Transverse colon (tissue), 4 donors: ENCODE measurements at regions not wholly inside any gene's neighbourhood (a gene's known extent, or its start where the extent isn't known, plus 50 kb on each side); places are given as distances from the start of the nearest gene placed in this dataset.

Experiments used
- DNase-seq: peaks from one replicate; pipeline ENCODE4 v3.0.0-alpha.2; 2019
- H3K27ac ChIP-seq, 4 donors: fragments of 200-600 bp; sonication (generic); 2 replicates each; pipeline ENCODE4 v1.5.1; 2016 to 2018; ENCODE audit warnings: inconsistent platforms in 4 of 4
- H3K27me3 ChIP-seq: fragments of 200-600 bp; sonication (generic); 2 replicates; pipeline ENCODE4 v1.5.1; 2017; ENCODE audit warnings: inconsistent platforms
- H3K36me3 ChIP-seq, 4 donors: fragments of 200-600 bp; sonication (generic); 2 replicates each; pipeline ENCODE4 v1.5.1; 2017 to 2019; ENCODE audit warnings: inconsistent platforms in 4 of 4
- H3K4me1 ChIP-seq, 4 donors: fragments of 200-600 bp; sonication (generic); 2 replicates each; pipeline ENCODE4 v1.5.1; 2017 to 2020; ENCODE audit warnings: inconsistent platforms in 4 of 4
- H3K4me3 ChIP-seq, 4 donors: fragments of 200-600 bp; sonication (generic); 1 replicate in 1 of 4; 2 replicates in 3 of 4; pipeline versions ENCODE4 v1.5.1 to v1.6.1; 2017 to 2019; ENCODE audit warnings: inconsistent platforms in 4 of 4
- H3K9me3 ChIP-seq, 2 donors: fragments of 200-600 bp; sonication (generic); 2 replicates each; pipeline ENCODE4 v1.5.1; 2017 to 2019; ENCODE audit warnings: inconsistent platforms in 2 of 2
- CTCF ChIP-seq, 5 experiments: fragments of 200-600 bp in 3 of 5; fragments of 450-650 bp in 2 of 5; sonication (generic) in 3 of 5; IDR thresholded peaks; 1 replicate in 2 of 5; 2 replicates in 3 of 5; pipeline ENCODE4 v1.5.1; 2016 to 2017; ENCODE audit warnings: antibody characterized with exemption in 5 of 5, inconsistent platforms in 3 of 5, mild to moderate bottlenecking in 2 of 5, moderate library complexity in 1 of 5
- EP300 ChIP-seq: sonication (generic); formaldehyde crosslinking; IDR thresholded peaks from one replicate; pipeline ENCODE4 v1.6.1; 2017; ENCODE audit warnings: antibody characterized with exemption, low read depth
- POLR2A ChIP-seq: fragments of 450-650 bp; IDR thresholded peaks from one replicate; pipeline ENCODE4 v1.6.1; 2016; ENCODE audit warnings: antibody characterized with exemption, mild to moderate bottlenecking, moderate library complexity
- POLR2AphosphoS5 ChIP-seq, 3 donors: sonication (generic); formaldehyde crosslinking; IDR thresholded peaks; one replicate each; pipeline ENCODE4 v1.6.1; 2016; ENCODE audit warnings: antibody characterized with exemption in 3 of 3
- WGBS, 2 donors: methylation state at CpG; one replicate each; pipeline ENCODE4 v1.1.5; 2018; ENCODE audit warnings: low coverage in 1 of 2; 5-methylcytosine and 5-hydroxymethylcytosine counted together
- in situ Hi-C, 4 donors: fragments of 200-750 bp; cut with MboI; loops; one replicate each; pipeline versions ENCODE4 v1.15.0 to v1.15.1; 2017; ENCODE audit warnings: low sequenced_read_pairs in 3 of 4, low pct_ligation_motif_present in 1 of 4, low pct_unique_long_range_greater_than_20kb in 1 of 4
- intact Hi-C: fragments of 100-400 bp; cut with DNase I; formaldehyde crosslinking; loops from one replicate; pipeline ENCODE4 v1.15.1; 2023; ENCODE audit warnings: low total_unique reads

- peaks cover 0 to under 1% (median 0%) of the 10 kb centered on the region in 4 donors for H3K4me1 ChIP-seq
- in situ Hi-C loops: loop anchor here in 2 of 4 donors (25.0 kb wide), 1 partner anchor 409 kb away; no protein-coding TSS in a partner anchor
- H3K27me3 ChIP-seq: no peaks in the 10 kb centered on the region
- intact Hi-C loops: no loop called here
- no peak for TF ChIP-seq POLR2A
- TF ChIP-seq EP300: no peak
- no peak for TF ChIP-seq CTCF (IDR thresholded peaks at IDR 0.05)
- no peaks in the 10 kb centered on the region for H3K9me3 ChIP-seq
- 94 to 97% methylated on average over 5 of the region's 5 CpGs for WGBS, 2 donors
- no peaks in the 10 kb centered on the region for H3K36me3 ChIP-seq
- H3K27ac ChIP-seq: no peak overlapping the region
- H3K4me3 ChIP-seq: no peak overlapping the region
- DNase-seq: no peak
Measured at GRCh38 chr14:31920989-31921650, 156.0 kb upstream of the ARHGAP5 start.

GRCh38 chr14:31921721-31922120, 155.4 kb upstream of the ARHGAP5 start:
- no peak for DNase-seq
- H3K27me3 ChIP-seq: no peaks in the 10 kb centered on the region
- 90 to 92% methylated on average over 5 of the region's 5 CpGs for WGBS, 2 donors
- no peaks in the 10 kb centered on the region for H3K36me3 ChIP-seq
- TF ChIP-seq POLR2AphosphoS5 (IDR thresholded peaks at IDR 0.05) (no peak), EP300 (no peak), CTCF (IDR thresholded peaks at IDR 0.05) (no peak), POLR2A (no peak)
- in situ Hi-C loops: loop anchor here in 2 of 4 donors (25.0 kb wide), 1 partner anchor 409 kb away; no protein-coding TSS in a partner anchor
- peaks cover 0 to 4% (median 0%) of the 10 kb centered on the region in 4 donors for H3K4me1 ChIP-seq
- no peak overlapping the region for H3K27ac ChIP-seq
- intact Hi-C loops: no loop called here
- H3K9me3 ChIP-seq: no peaks in the 10 kb centered on the region
- no peak overlapping the region for H3K4me3 ChIP-seq

- Histone ChIP-seq H3K4me3 (no peak overlapping the region), H3K36me3 (no peaks in the 10 kb centered on the region), H3K9me3 (no peaks in the 10 kb centered on the region), H3K27me3 (no peaks in the 10 kb centered on the region), H3K27ac (peak overlapping the region in 1 of 4 donors; percentile 40), H3K4me1 (peaks cover 0 to 24% (median 3%) of the 10 kb centered on the region in 4 donors)
- TF ChIP-seq CTCF (IDR thresholded peaks at IDR 0.05): peak; percentile 35 to 56 (median 53)
- no peak for TF ChIP-seq POLR2A
- intact Hi-C loops: no loop called here
- WGBS, 2 donors: 17 to 50% methylated on average over 1 of the region's 1 CpG
- DNase-seq: no peak
- in situ Hi-C loops: loop anchor here in 1 of 4 donors (25.0 kb wide), 1 partner anchor 336 kb away; no protein-coding TSS in a partner anchor
Measured at GRCh38 chr14:31926123-31926522, 151.0 kb upstream of the ARHGAP5 start.

GRCh38 chr14:31926652-31927347, 150.3 kb upstream of the ARHGAP5 start:
- TF ChIP-seq EP300 (no peak), POLR2AphosphoS5 (IDR thresholded peaks at IDR 0.05) (no peak), CTCF (IDR thresholded peaks at IDR 0.05) (no peak), POLR2A (no peak)
- Histone ChIP-seq H3K4me3 (no peak overlapping the region), H3K4me1 (peaks cover 0 to 24% (median 3%) of the 10 kb centered on the region in 4 donors), H3K36me3 (no peaks in the 10 kb centered on the region), H3K27ac (peak overlapping the region; percentile 40 to 62 (median 50)), H3K9me3 (no peaks in the 10 kb centered on the region), H3K27me3 (no peaks in the 10 kb centered on the region)
- intact Hi-C loops (no loop called here), in situ Hi-C loops (loop anchor here in 1 of 4 donors (25.0 kb wide), 1 partner anchor 336 kb away; no protein-coding TSS in a partner anchor)
- DNase-seq: no peak
- WGBS, 2 donors: 75 to 76% methylated on average over 4 to 6 of the region's 6 CpGs
